ENCODE measurements at regions not wholly inside any gene's neighbourhood (a gene's known extent, or its start where the extent isn't known, plus 50 kb on each side); places are given as distances from the start of the nearest gene placed in this dataset.
"Not testable (repeated sequence)": the region's sequence is repeated elsewhere in the genome, so short reads cannot be mapped to it uniquely, and the experiment has no call there.

DNA sequence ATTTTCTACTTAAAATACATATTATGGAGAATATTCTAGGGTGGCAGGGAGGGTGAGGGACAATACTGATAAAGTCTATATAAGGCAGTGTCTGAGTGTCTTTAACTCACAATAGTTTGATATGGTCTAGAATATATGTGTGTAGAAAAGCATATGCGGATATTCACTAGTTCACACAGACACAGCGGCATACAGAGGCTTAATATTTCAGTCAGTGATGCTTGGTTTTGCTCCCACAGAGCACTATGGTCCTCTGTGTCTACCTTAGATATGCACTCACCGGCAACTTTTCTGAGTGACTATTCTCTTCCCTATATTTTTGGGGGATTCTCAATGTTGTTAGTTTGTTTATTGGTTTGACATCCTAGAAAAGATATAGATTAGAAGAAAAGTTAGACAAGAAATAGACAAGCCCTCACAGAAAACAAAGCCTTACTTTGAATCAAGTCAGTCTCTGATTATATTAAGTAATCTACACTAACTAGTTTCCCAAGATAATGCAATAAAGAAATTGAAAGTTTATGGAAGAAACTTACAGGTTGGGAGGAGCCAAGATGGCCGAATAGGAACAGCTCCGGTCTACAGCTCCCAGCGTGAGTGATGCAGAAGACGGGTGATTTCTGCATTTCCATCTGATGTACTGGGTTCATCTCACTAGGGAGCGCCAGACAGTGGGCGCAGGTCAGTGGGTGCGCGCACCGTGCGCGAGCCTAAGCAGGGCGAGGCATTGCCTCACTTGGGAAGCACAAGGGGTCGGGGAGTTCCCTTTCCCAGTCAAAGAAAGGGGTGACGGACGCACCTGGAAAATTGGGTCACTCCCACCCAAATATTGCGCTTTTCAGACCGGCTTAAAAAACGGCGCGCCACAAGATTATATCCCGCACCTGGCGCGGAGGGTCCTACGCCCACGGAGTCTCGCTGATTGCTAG lies 578.4 kb upstream of the FOXG1 start:
- not testable (repeated sequence) for TF ChIP-seq CTCF (IDR thresholded peaks at IDR 0.05; ENCODE audit: low read depth, low read length); POLR2A (IDR thresholded peaks at IDR 0.05; ENCODE audit: extremely low read depth, insufficient read length); MYC (IDR thresholded peaks at IDR 0.05; ENCODE audit: low read depth, low read length)
- TF ChIP-seq, protein P1, sequence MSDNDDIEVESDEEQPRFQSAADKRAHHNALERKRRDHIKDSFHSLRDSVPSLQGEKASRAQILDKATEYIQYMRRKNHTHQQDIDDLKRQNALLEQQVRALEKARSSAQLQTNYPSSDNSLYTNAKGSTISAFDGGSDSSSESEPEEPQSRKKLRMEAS (IDR thresholded peaks at IDR 0.05; ENCODE audit: low read depth, low read length), result not testable (repeated sequence)
